Astrocyte (in vitro differentiated cells and primary cell): ENCODE measurements at regions not wholly inside any gene's neighbourhood (a gene's known extent, or its start where the extent isn't known, plus 50 kb on each side); places are given as distances from the start of the nearest gene placed in this dataset.

ENCODE experiments used
- CTCF ChIP-seq: IDR thresholded peaks from 2 replicates; pipeline ENCODE4 v1.5.1; 2011; ENCODE audit warnings: low read depth, mild to moderate bottlenecking, inconsistent platforms, low read length, moderate library complexity; ENCODE audit not compliant: insufficient read depth
- EZH2 ChIP-seq: IDR thresholded peaks from 2 replicates; pipeline ENCODE4 v1.6.1; 2012; ENCODE audit warnings: mild to moderate bottlenecking, low read length, inconsistent platforms; ENCODE audit not compliant: insufficient read depth

GRCh38 chr22:49163258-49163959, 664.3 kb downstream of the BRD1 start:
- TF ChIP-seq CTCF (no peak), EZH2 (no peak)
